DMS79 treated with DMSO at 0.1 percent for 48 hours (cell line): ENCODE measurements at regions not wholly inside any gene's neighbourhood (a gene's known extent, or its start where the extent isn't known, plus 50 kb on each side); places are given as distances from the start of the nearest gene placed in this dataset.
"Not testable (repeated sequence)": the region's sequence is repeated elsewhere in the genome, so short reads cannot be mapped to it uniquely, and the experiment has no call there.

ENCODE experiments used
- DNase-seq: peaks from one replicate; lab custom pipeline; 2025; lab: John Stamatoyannopoulos, UW

- DNase-seq = no peak
Measured at GRCh38 chr3:162719684-162720341, 1223.2 kb downstream of the OTOL1 start.

GRCh38 chr3:162721736-162722135 lies 1225.1 kb downstream of the OTOL1 start:
- DNase-seq = no peak

- no peak for DNase-seq
Measured at GRCh38 chr3:162722337-162722736, 1225.7 kb downstream of the OTOL1 start.

GRCh38 chr3:162722796-162723195 lies 1226.2 kb downstream of the OTOL1 start:
- DNase-seq = not testable (repeated sequence)

- no peak for DNase-seq
Measured at GRCh38 chr3:162729686-162730085, 1233.1 kb downstream of the OTOL1 start.

- DNase-seq = not testable (repeated sequence)
Measured at GRCh38 chr3:162731961-162732360, 1235.4 kb downstream of the OTOL1 start.

- DNase-seq = no peak
Measured at GRCh38 chr3:162738784-162739183, 1242.2 kb downstream of the OTOL1 start.

GRCh38 chr3:162740941-162741596 lies 1244.5 kb downstream of the OTOL1 start:
- no peak for DNase-seq

- no peak for DNase-seq
Measured at GRCh38 chr3:162742159-162742717, 1245.6 kb downstream of the OTOL1 start.

- no peak for DNase-seq
Measured at GRCh38 chr3:162743091-162743490, 1246.5 kb downstream of the OTOL1 start.

- no peak for DNase-seq
Measured at GRCh38 chr3:162760789-162761188, 1264.2 kb downstream of the OTOL1 start.

GRCh38 chr3:162764051-162764807 lies 1267.6 kb downstream of the OTOL1 start:
- no peak for DNase-seq

- DNase-seq = no peak
Measured at GRCh38 chr3:162764808-162765071, 1268.1 kb downstream of the OTOL1 start.

- DNase-seq = no peak
Measured at GRCh38 chr3:162765524-162765923, 1268.9 kb downstream of the OTOL1 start.

- DNase-seq = no peak
Measured at GRCh38 chr3:162769564-162769963, 1273.0 kb downstream of the OTOL1 start.

GRCh38 chr3:162770551-162770950 lies 1273.9 kb downstream of the OTOL1 start:
- DNase-seq = no peak

GRCh38 chr3:162774613-162775100 lies 1278.0 kb downstream of the OTOL1 start:
- no peak for DNase-seq

- DNase-seq = no peak
Measured at GRCh38 chr3:162776148-162776547, 1279.5 kb downstream of the OTOL1 start.

GRCh38 chr3:162777118-162777517 lies 1280.5 kb downstream of the OTOL1 start:
- no peak for DNase-seq

- DNase-seq = no peak
Measured at GRCh38 chr3:162780313-162780712, 1283.7 kb downstream of the OTOL1 start.

- no peak for DNase-seq
Measured at GRCh38 chr3:162799910-162800309, 1303.3 kb downstream of the OTOL1 start.

GRCh38 chr3:162802228-162802965 lies 1305.8 kb downstream of the OTOL1 start:
- no peak for DNase-seq
